ENCODE measurements at regions not wholly inside any gene's neighbourhood (a gene's known extent, or its start where the extent isn't known, plus 50 kb on each side); places are given as distances from the start of the nearest gene placed in this dataset.

GRCh38 chr6:25111782-25112181 lies 167.4 kb upstream of the CARMIL1 start:
- no peak overlapping the region for H3K27ac ChIP-seq (ENCODE audit: low read depth, low read length)
- no peak overlapping the region for H2BK5ac ChIP-seq (ENCODE audit: low read depth, low read length)
- no peak overlapping the region for H4K91ac ChIP-seq (replicated peaks; ENCODE audit: insufficient read length, low read length)
- WGBS, 2 experiments (ENCODE audit: extremely low coverage in 1 of 2, insufficient coverage in 1 of 2, insufficient read length in 1 of 2, insufficient replicate concordance in 2 of 2, low coverage in 1 of 2, low lambda C conversion rate in 2 of 2, missing lambda C conversion rate in 1 of 2), result 87% methylated on average over 1 of the region's 1 CpG; no CpG with 5 or more reads in 1 of the 2 experiments
- H3K14ac ChIP-seq (ENCODE audit: insufficient read length), result no peak overlapping the region
- DNase-seq (ENCODE audit: low read depth in 1 of 2, low spot score in 2 of 2), result no peak
- H3K79me2 ChIP-seq (ENCODE audit: control insufficient read depth in 1 of 2, insufficient read depth in 2 of 2, low read length in 2 of 2), result no peaks in the 10 kb centered on the region
- no peak overlapping the region for H2BK12ac ChIP-seq (ENCODE audit: low read depth, low read length)
- H3K4ac ChIP-seq (replicated peaks; ENCODE audit: insufficient read length, low read depth, low read length), result no peak overlapping the region
- no peaks in the 10 kb centered on the region for H4K20me1 ChIP-seq (replicated peaks in 1 of 2; ENCODE audit: control insufficient read depth in 1 of 2, insufficient read depth in 2 of 2, low read length in 2 of 2)
- H3K27me3 ChIP-seq (replicated peaks in 1 of 4; ENCODE audit: control insufficient read depth in 3 of 4, extremely low read depth in 1 of 4, insufficient read depth in 3 of 4, low read length in 3 of 4), result no peaks in the 10 kb centered on the region; a peak in 1 of 7 replicates
- no peak overlapping the region for H3K18ac ChIP-seq (ENCODE audit: extremely low read depth, low read length)
- no peaks in the 10 kb centered on the region for H3K79me1 ChIP-seq (ENCODE audit: low read depth, low read length)
- H2BK15ac ChIP-seq (ENCODE audit: low read length), result no peak overlapping the region
- H3K4me2 ChIP-seq (ENCODE audit: insufficient read depth in 1 of 2, low read depth in 2 of 2, low read length in 2 of 2), result no peak overlapping the region
- no peak overlapping the region for H3K4me3 ChIP-seq (ENCODE audit: extremely low read depth in 1 of 4, insufficient read depth in 2 of 4, low read depth in 3 of 4, low read length in 4 of 4)
- H3K56ac ChIP-seq (replicated peaks; ENCODE audit: insufficient read length, low read depth, low read length), result no peak overlapping the region
- CTCF ChIA-PET (ENCODE audit: partially characterized antibody), result interaction anchor here (1.0 kb wide), 2 partner anchors 254 to 417 kb away, joined by 3 read pairs; no protein-coding TSS in a partner anchor
- no peaks in the 10 kb centered on the region for H3K9me3 ChIP-seq (ENCODE audit: insufficient read depth in 2 of 2, low read depth in 1 of 2, low read length in 1 of 2)
- POLR2A ChIA-PET (ENCODE audit: partially characterized antibody), result no interaction called here
- no peaks in the 10 kb centered on the region for H3K36me3 ChIP-seq (ENCODE audit: control insufficient read depth in 2 of 4, insufficient read depth in 4 of 4, low read length in 3 of 4)
- H3K9ac ChIP-seq (replicated peaks in 1 of 4; ENCODE audit: extremely low read depth in 1 of 4, low read depth in 3 of 4, low read length in 3 of 4), result no peak overlapping the region
- no peak for FAIRE-seq
- no peak overlapping the region for H2AK5ac ChIP-seq (ENCODE audit: low read depth, low read length)
- H3K4me1 ChIP-seq (replicated peaks in 1 of 4; ENCODE audit: control insufficient read depth in 3 of 4, insufficient read depth in 4 of 4, low read length in 3 of 4), result no peaks in the 10 kb centered on the region
- H2BK20ac ChIP-seq (ENCODE audit: low read length), result no peak overlapping the region
- no peak overlapping the region for H4K8ac ChIP-seq (ENCODE audit: extremely low read depth, insufficient read depth, low read length)
- no peak overlapping the region for H2AFZ ChIP-seq (ENCODE audit: low read length)
- H3K23me2 ChIP-seq (ENCODE audit: low read depth, low read length), result no peaks in the 10 kb centered on the region
- H4K5ac ChIP-seq (ENCODE audit: insufficient read length, low read depth, low read length), result no peak overlapping the region
- no peak overlapping the region for H2BK120ac ChIP-seq (replicated peaks; ENCODE audit: low read depth, low read length)
- H3K23ac ChIP-seq (ENCODE audit: insufficient read length), result no peak overlapping the region
- TF ChIP-seq CTBP2 (IDR thresholded peaks at IDR 0.05; ENCODE audit: borderline replicate concordance, insufficient read depth, insufficient read length, low read length), result no peak
- TF ChIP-seq TEAD4 (IDR thresholded peaks at IDR 0.05; ENCODE audit: low read depth, low read length), result no peak
- no peak for TF ChIP-seq GTF2F1 (IDR thresholded peaks at IDR 0.05; ENCODE audit: borderline replicate concordance, low read depth, low read length)
- no peak for TF ChIP-seq SRF (IDR thresholded peaks at IDR 0.05; ENCODE audit: low read depth, low read length)
- TF ChIP-seq RFX5 (IDR thresholded peaks at IDR 0.05; ENCODE audit: borderline replicate concordance, low read depth, low read length), result no peak
- TF ChIP-seq EP300 (IDR thresholded peaks at IDR 0.05; ENCODE audit: borderline replicate concordance in 1 of 2, low read depth in 2 of 2, low read length in 2 of 2), result no peak
- TF ChIP-seq, protein P1, sequence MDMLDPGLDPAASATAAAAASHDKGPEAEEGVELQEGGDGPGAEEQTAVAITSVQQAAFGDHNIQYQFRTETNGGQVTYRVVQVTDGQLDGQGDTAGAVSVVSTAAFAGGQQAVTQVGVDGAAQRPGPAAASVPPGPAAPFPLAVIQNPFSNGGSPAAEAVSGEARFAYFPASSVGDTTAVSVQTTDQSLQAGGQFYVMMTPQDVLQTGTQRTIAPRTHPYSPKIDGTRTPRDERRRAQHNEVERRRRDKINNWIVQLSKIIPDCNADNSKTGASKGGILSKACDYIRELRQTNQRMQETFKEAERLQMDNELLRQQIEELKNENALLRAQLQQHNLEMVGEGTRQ (IDR thresholded peaks at IDR 0.05; ENCODE audit: low read length), result no peak
- no peak for TF ChIP-seq CEBPB (IDR thresholded peaks at IDR 0.05; ENCODE audit: low read depth, low read length)
- no peak for TF ChIP-seq JUND (IDR thresholded peaks at IDR 0.05; ENCODE audit: low read length)
- TF ChIP-seq SIX5 (IDR thresholded peaks at IDR 0.05; ENCODE audit: low read depth, low read length), result no peak
- TF ChIP-seq E2F6 (IDR thresholded peaks at IDR 0.05), result no peak

Data from H1 (cell line).